MM.1S (cell line): ENCODE measurements at regions not wholly inside any gene's neighbourhood (a gene's known extent, or its start where the extent isn't known, plus 50 kb on each side); places are given as distances from the start of the nearest gene placed in this dataset.

Experiments used
- CTCF ChIP-seq: fragments of 300-600 bp; sonication (generic); IDR thresholded peaks from 2 replicates; pipeline ENCODE4 v1.5.1; 2016; ENCODE audit warnings: antibody characterized with exemption, low read length, mixed read lengths
- EZH2phosphoT487 ChIP-seq: fragments of 300-600 bp; sonication (generic); IDR thresholded peaks from 2 replicates; pipeline ENCODE4 v1.6.1; 2018; ENCODE audit warnings: antibody characterized with exemption, low read length

- TF ChIP-seq CTCF, result no peak
- TF ChIP-seq EZH2phosphoT487, result no peak
These were observed 742.7 kb upstream of the SLC35B3 start for GRCh38 chr6:9178071-9178470.
